WTC11 (cell line): ENCODE measurements at regions not wholly inside any gene's neighbourhood (a gene's known extent, or its start where the extent isn't known, plus 50 kb on each side); places are given as distances from the start of the nearest gene placed in this dataset.

ENCODE experiments used
- ATAC-seq: fragments of 200-7000 bp; cut with Tn5 transposase; 2 replicates; pipeline ENCODE4 v1.10.0; 2021; ENCODE audit warnings: mild to moderate bottlenecking, moderate library complexity
- CTCF ChIA-PET: fragments of 300-600 bp; sonication (Branson Sonifier 250); formaldehyde crosslinking; loops from one replicate; lab custom pipeline; 2021; ENCODE audit warnings: antibody characterized with exemption; lab: Charles Lee
- POLR2A ChIA-PET: fragments of 350-600 bp; sonication (Branson Sonifier 250); formaldehyde crosslinking; loops from one replicate; lab custom pipeline; 2021; ENCODE audit warnings: antibody characterized with exemption; lab: Charles Lee
- DNase-seq: peaks from one replicate; pipeline ENCODE4 v3.0.0; 2021; ENCODE audit warnings: low spot score
- H3K27ac Mint-ChIP-seq: 2 replicates; pipeline ENCODE4 v1.8.0; 2021; ENCODE audit warnings: mixed read lengths
- H3K27me3 Mint-ChIP-seq: 2 replicates; pipeline ENCODE4 v1.8.0; 2021; ENCODE audit warnings: low read depth, mild to moderate bottlenecking, moderate library complexity, mixed read lengths
- H3K36me3 Mint-ChIP-seq: 2 replicates; pipeline ENCODE4 v1.8.0; 2021; ENCODE audit warnings: mixed read lengths
- H3K4me1 Mint-ChIP-seq: 2 replicates; pipeline ENCODE4 v1.8.0; 2022; ENCODE audit warnings: mixed read lengths
- H3K4me3 Mint-ChIP-seq: 2 replicates; pipeline ENCODE4 v1.8.0; 2021; ENCODE audit warnings: mild to moderate bottlenecking, moderate library complexity, mixed read lengths
- H3K9me3 Mint-ChIP-seq: 2 replicates; pipeline ENCODE4 v1.8.0; 2021; ENCODE audit warnings: mixed read lengths
- EMX1 ChIP-seq: fragments of 250-450 bp; sonication (Bioruptor Pico); IDR thresholded peaks from 2 replicates; pipeline ENCODE4 v1.8.0; 2021; ENCODE audit warnings: mild to moderate bottlenecking
- FOXJ3 ChIP-seq: sonication (generic); formaldehyde crosslinking; IDR thresholded peaks from 2 replicates; pipeline ENCODE4 v1.9.0; 2021; ENCODE audit warnings: missing genetic modification reagents, mild to moderate bottlenecking, borderline replicate concordance
- FOXP1 ChIP-seq: sonication (generic); formaldehyde crosslinking; IDR thresholded peaks from 2 replicates; pipeline ENCODE4 v1.8.0; 2022; ENCODE audit warnings: missing genetic modification reagents, mild to moderate bottlenecking, moderate library complexity, borderline replicate concordance
- GABPB1 ChIP-seq: sonication (generic); formaldehyde crosslinking; IDR thresholded peaks from 2 replicates; pipeline ENCODE4 v1.8.1; 2023; ENCODE audit warnings: mild to moderate bottlenecking, missing genetic modification reagents
- JAZF1 ChIP-seq: fragments of 250-450 bp; sonication (Bioruptor Pico); IDR thresholded peaks from 2 replicates; pipeline ENCODE4 v1.9.0; 2021; ENCODE audit warnings: moderate library complexity, mild to moderate bottlenecking, inconsistent platforms
- MXD4 ChIP-seq: fragments of 250-450 bp; sonication (Bioruptor Pico); IDR thresholded peaks from 2 replicates; pipeline ENCODE4 v1.8.0; 2021; ENCODE audit warnings: mild to moderate bottlenecking, moderate library complexity, borderline replicate concordance
- NFYB ChIP-seq: sonication (generic); formaldehyde crosslinking; conservative IDR thresholded peaks from 2 replicates; pipeline ENCODE4 v1.8.0; 2022; ENCODE audit warnings: low read depth, missing genetic modification reagents
- SMAD3 ChIP-seq: sonication (generic); formaldehyde crosslinking; IDR thresholded peaks from 2 replicates; pipeline ENCODE4 v1.8.0; 2022; ENCODE audit warnings: missing genetic modification reagents, mild to moderate bottlenecking, borderline replicate concordance
- SP1 ChIP-seq: sonication (generic); formaldehyde crosslinking; conservative IDR thresholded peaks from 2 replicates; pipeline ENCODE4 v1.8.1; 2022; ENCODE audit warnings: missing genetic modification reagents
- TCF7 ChIP-seq: sonication (generic); formaldehyde crosslinking; IDR thresholded peaks from 2 replicates; pipeline ENCODE4 v1.8.0; 2022; ENCODE audit warnings: mild to moderate bottlenecking, low read depth, missing genetic modification reagents, moderate library complexity
- ZNF121 ChIP-seq: sonication (generic); formaldehyde crosslinking; IDR thresholded peaks from 2 replicates; pipeline ENCODE4 v1.8.0; 2023; ENCODE audit warnings: missing genetic modification reagents
- ZNF138 ChIP-seq: sonication (generic); formaldehyde crosslinking; conservative IDR thresholded peaks from 2 replicates; pipeline ENCODE4 v1.8.1; 2022; ENCODE audit warnings: mild to moderate bottlenecking, moderate library complexity, missing genetic modification reagents
- ZNF317 ChIP-seq: sonication (generic); formaldehyde crosslinking; IDR thresholded peaks from 2 replicates; pipeline ENCODE4 v1.8.1; 2023; ENCODE audit warnings: low read depth, mild to moderate bottlenecking, moderate library complexity, missing genetic modification reagents, borderline replicate concordance
- ZNF416 ChIP-seq: fragments of 250-450 bp; sonication (Bioruptor Pico); IDR thresholded peaks from 2 replicates; pipeline ENCODE4 v1.9.0; 2021; ENCODE audit warnings: mild to moderate bottlenecking, inconsistent platforms
- TF ChIP-seq, protein P1 (sequence below): fragments of 200-600 bp; IDR thresholded peaks from 2 replicates; pipeline ENCODE4 v1.8.0; 2022; ENCODE audit warnings: antibody characterized with exemption
- TF ChIP-seq, protein P2 (sequence below): sonication (generic); formaldehyde crosslinking; IDR thresholded peaks from 2 replicates; pipeline ENCODE4 v1.8.1; 2022; ENCODE audit warnings: mild to moderate bottlenecking, missing genetic modification reagents, moderate library complexity, borderline replicate concordance
- TF ChIP-seq, protein P3 (sequence below): sonication (generic); formaldehyde crosslinking; IDR thresholded peaks from 2 replicates; pipeline ENCODE4 v1.8.0; 2022; ENCODE audit warnings: mild to moderate bottlenecking, missing genetic modification reagents
- TF ChIP-seq, protein P4 (sequence below): sonication (generic); formaldehyde crosslinking; conservative IDR thresholded peaks from 2 replicates; pipeline ENCODE4 v1.8.1; 2022; ENCODE audit warnings: mild to moderate bottlenecking, missing genetic modification reagents
- TF ChIP-seq, protein P5 (sequence below): sonication (generic); formaldehyde crosslinking; IDR thresholded peaks from 2 replicates; pipeline ENCODE4 v1.8.1; 2023; ENCODE audit warnings: mild to moderate bottlenecking, moderate library complexity, missing genetic modification reagents
- TF ChIP-seq, protein P6 (sequence below): fragments of 250-450 bp; sonication (Bioruptor Pico); IDR thresholded peaks from 2 replicates; pipeline ENCODE4 v1.9.0; 2021; ENCODE audit warnings: moderate library complexity, mild to moderate bottlenecking, inconsistent platforms, borderline replicate concordance
- TF ChIP-seq, protein P7 (sequence below): sonication (generic); formaldehyde crosslinking; conservative IDR thresholded peaks from 2 replicates; pipeline ENCODE4 v1.8.1; 2023; ENCODE audit warnings: mild to moderate bottlenecking, low read depth, missing genetic modification reagents, moderate library complexity
- TF ChIP-seq, protein P8 (sequence below): sonication (generic); formaldehyde crosslinking; IDR thresholded peaks from 2 replicates; pipeline ENCODE4 v1.8.0; 2023; ENCODE audit warnings: mild to moderate bottlenecking, missing genetic modification reagents

DNA sequence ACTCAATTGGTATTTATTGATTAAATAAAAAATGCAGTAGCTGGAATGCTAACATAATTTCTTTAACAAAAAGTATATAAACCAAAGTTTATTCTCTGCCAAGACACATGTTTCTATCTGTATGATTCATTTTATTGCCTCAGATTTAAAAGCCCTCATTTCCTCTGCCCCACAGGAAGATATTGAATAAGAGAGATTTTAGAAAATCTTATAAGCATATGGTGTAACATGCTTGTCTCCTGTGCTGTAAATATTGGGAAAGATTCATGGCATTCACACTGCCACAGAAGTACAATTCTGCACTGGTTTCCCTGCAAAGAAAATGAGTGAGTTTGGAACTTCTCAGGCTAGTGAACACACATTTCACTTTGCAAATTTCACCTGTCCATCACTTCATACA, 134.9 kb upstream of the FBXL7 start:
- Mint-ChIP-seq H3K36me3 (no peaks in the 10 kb centered on the region), H3K27me3 (no peaks in the 10 kb centered on the region), H3K4me3 (no peak overlapping the region), H3K9me3 (peaks cover 14% of the 10 kb centered on the region), H3K27ac (no peak overlapping the region), H3K4me1 (no peaks in the 10 kb centered on the region; the same call in 1 of the 2 replicates)
- DNase-seq (no peak), ATAC-seq (no peak)
- TF ChIP-seq SMAD3 (CRISPR knock-in tag): no peak
- no peak for TF ChIP-seq FOXJ3 (CRISPR knock-in tag)
- no peak for TF ChIP-seq FOXP1 (CRISPR knock-in tag)
- no peak for TF ChIP-seq NFYB (CRISPR knock-in tag)
- no peak for TF ChIP-seq TCF7 (CRISPR knock-in tag)
- no peak for TF ChIP-seq GABPB1 (CRISPR knock-in tag)
- no peak for TF ChIP-seq ZNF416 (CRISPR knock-in tag)
- no peak for TF ChIP-seq ZNF138
- TF ChIP-seq, protein P1, sequence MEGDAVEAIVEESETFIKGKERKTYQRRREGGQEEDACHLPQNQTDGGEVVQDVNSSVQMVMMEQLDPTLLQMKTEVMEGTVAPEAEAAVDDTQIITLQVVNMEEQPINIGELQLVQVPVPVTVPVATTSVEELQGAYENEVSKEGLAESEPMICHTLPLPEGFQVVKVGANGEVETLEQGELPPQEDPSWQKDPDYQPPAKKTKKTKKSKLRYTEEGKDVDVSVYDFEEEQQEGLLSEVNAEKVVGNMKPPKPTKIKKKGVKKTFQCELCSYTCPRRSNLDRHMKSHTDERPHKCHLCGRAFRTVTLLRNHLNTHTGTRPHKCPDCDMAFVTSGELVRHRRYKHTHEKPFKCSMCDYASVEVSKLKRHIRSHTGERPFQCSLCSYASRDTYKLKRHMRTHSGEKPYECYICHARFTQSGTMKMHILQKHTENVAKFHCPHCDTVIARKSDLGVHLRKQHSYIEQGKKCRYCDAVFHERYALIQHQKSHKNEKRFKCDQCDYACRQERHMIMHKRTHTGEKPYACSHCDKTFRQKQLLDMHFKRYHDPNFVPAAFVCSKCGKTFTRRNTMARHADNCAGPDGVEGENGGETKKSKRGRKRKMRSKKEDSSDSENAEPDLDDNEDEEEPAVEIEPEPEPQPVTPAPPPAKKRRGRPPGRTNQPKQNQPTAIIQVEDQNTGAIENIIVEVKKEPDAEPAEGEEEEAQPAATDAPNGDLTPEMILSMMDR: no peak
- TF ChIP-seq, protein P2, sequence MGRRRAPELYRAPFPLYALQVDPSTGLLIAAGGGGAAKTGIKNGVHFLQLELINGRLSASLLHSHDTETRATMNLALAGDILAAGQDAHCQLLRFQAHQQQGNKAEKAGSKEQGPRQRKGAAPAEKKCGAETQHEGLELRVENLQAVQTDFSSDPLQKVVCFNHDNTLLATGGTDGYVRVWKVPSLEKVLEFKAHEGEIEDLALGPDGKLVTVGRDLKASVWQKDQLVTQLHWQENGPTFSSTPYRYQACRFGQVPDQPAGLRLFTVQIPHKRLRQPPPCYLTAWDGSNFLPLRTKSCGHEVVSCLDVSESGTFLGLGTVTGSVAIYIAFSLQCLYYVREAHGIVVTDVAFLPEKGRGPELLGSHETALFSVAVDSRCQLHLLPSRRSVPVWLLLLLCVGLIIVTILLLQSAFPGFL (CRISPR knock-in tag): no peak
- TF ChIP-seq, protein P3, sequence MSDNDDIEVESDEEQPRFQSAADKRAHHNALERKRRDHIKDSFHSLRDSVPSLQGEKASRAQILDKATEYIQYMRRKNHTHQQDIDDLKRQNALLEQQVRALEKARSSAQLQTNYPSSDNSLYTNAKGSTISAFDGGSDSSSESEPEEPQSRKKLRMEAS (CRISPR knock-in tag): no peak
- TF ChIP-seq, protein P4, sequence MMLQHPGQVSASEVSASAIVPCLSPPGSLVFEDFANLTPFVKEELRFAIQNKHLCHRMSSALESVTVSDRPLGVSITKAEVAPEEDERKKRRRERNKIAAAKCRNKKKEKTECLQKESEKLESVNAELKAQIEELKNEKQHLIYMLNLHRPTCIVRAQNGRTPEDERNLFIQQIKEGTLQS: no peak
- no peak for TF ChIP-seq ZNF317 (CRISPR knock-in tag)
- TF ChIP-seq, protein P5, sequence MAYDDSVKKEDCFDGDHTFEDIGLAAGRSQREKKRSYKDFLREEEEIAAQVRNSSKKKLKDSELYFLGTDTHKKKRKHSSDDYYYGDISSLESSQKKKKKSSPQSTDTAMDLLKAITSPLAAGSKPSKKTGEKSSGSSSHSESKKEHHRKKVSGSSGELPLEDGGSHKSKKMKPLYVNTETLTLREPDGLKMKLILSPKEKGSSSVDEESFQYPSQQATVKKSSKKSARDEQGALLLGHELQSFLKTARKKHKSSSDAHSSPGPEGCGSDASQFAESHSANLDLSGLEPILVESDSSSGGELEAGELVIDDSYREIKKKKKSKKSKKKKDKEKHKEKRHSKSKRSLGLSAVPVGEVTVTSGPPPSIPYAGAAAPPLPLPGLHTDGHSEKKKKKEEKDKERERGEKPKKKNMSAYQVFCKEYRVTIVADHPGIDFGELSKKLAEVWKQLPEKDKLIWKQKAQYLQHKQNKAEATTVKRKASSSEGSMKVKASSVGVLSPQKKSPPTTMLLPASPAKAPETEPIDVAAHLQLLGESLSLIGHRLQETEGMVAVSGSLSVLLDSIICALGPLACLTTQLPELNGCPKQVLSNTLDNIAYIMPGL (CRISPR knock-in tag): no peak
- no peak for TF ChIP-seq SP1 (CRISPR knock-in tag)
- TF ChIP-seq EMX1 (CRISPR knock-in tag): no peak
- ChIA-PET CTCF (no interaction called here), POLR2A (no interaction called here)

DNA sequence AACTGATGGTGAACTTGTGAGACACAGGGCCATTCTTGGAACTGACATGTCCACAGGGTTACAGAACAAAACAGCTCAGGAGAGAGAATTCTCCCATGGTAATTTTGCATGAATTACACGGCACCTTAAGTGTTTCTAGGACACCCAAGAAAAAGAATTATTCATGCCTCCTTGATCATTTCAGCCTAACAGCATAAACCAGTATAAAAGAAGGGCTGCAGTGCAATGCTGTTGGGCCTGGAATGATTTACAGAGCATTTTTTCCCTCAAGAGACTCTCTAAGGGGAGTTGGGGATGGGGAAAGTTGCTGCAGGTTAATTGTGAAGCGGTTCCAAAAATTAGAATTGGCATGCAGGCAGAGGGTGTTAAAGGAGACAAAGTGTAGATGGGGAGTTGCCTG, 136.4 kb upstream of the FBXL7 start:
- Mint-ChIP-seq H3K4me1 (no peaks in the 10 kb centered on the region; the same call in 1 of the 2 replicates), H3K27ac (no peak overlapping the region), H3K4me3 (no peak overlapping the region), H3K9me3 (peaks cover 14% of the 10 kb centered on the region), H3K27me3 (0 out of 2 replicates have a peak, but pooled peaks cover 2% of the 10 kb centered on the region), H3K36me3 (no peaks in the 10 kb centered on the region)
- ChIA-PET CTCF (no interaction called here), POLR2A (no interaction called here)
- no peak for ATAC-seq
- no peak for DNase-seq
- TF ChIP-seq FOXP1 (CRISPR knock-in tag) (no peak), MXD4 (no peak), ZNF121 (CRISPR knock-in tag) (no peak), JAZF1 (CRISPR knock-in tag) (no peak)
- TF ChIP-seq, protein P6, sequence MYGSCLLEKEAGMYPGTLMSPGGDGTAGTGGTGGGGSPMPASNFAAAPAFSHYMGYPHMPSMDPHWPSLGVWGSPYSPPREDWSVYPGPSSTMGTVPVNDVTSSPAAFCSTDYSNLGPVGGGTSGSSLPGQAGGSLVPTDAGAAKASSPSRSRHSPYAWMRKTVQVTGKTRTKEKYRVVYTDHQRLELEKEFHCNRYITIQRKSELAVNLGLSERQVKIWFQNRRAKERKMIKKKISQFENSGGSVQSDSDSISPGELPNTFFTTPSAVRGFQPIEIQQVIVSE (CRISPR knock-in tag): no peak
- TF ChIP-seq, protein P7, sequence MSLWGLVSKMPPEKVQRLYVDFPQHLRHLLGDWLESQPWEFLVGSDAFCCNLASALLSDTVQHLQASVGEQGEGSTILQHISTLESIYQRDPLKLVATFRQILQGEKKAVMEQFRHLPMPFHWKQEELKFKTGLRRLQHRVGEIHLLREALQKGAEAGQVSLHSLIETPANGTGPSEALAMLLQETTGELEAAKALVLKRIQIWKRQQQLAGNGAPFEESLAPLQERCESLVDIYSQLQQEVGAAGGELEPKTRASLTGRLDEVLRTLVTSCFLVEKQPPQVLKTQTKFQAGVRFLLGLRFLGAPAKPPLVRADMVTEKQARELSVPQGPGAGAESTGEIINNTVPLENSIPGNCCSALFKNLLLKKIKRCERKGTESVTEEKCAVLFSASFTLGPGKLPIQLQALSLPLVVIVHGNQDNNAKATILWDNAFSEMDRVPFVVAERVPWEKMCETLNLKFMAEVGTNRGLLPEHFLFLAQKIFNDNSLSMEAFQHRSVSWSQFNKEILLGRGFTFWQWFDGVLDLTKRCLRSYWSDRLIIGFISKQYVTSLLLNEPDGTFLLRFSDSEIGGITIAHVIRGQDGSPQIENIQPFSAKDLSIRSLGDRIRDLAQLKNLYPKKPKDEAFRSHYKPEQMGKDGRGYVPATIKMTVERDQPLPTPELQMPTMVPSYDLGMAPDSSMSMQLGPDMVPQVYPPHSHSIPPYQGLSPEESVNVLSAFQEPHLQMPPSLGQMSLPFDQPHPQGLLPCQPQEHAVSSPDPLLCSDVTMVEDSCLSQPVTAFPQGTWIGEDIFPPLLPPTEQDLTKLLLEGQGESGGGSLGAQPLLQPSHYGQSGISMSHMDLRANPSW: no peak
- TF ChIP-seq, protein P8, sequence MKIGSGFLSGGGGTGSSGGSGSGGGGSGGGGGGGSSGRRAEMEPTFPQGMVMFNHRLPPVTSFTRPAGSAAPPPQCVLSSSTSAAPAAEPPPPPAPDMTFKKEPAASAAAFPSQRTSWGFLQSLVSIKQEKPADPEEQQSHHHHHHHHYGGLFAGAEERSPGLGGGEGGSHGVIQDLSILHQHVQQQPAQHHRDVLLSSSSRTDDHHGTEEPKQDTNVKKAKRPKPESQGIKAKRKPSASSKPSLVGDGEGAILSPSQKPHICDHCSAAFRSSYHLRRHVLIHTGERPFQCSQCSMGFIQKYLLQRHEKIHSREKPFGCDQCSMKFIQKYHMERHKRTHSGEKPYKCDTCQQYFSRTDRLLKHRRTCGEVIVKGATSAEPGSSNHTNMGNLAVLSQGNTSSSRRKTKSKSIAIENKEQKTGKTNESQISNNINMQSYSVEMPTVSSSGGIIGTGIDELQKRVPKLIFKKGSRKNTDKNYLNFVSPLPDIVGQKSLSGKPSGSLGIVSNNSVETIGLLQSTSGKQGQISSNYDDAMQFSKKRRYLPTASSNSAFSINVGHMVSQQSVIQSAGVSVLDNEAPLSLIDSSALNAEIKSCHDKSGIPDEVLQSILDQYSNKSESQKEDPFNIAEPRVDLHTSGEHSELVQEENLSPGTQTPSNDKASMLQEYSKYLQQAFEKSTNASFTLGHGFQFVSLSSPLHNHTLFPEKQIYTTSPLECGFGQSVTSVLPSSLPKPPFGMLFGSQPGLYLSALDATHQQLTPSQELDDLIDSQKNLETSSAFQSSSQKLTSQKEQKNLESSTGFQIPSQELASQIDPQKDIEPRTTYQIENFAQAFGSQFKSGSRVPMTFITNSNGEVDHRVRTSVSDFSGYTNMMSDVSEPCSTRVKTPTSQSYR: no peak
